ENCODE measurements at regions not wholly inside any gene's neighbourhood (a gene's known extent, or its start where the extent isn't known, plus 50 kb on each side); places are given as distances from the start of the nearest gene placed in this dataset.

DNA sequence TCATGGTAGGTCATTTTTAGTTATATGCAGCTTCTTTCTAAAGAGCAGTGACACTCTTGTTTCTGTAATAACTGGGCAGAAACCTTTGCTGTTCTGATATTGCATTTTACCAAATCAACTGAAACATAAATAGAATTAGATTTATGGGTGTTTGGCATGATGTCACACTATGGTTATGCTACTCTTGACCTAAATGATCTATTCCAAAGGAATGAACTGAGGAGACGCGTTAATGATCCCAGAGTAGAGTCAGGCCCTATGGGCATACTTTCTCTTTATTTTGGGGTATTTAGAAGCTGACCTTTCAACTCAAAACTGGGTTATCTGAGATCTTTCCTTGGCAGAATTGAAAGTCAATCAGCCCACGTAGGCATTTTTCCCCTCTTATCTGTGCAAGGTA lies 146.8 kb upstream of the ADAMTSL1 start:
- H3K4me1 Mint-ChIP-seq = peaks cover 21% of the 10 kb centered on the region
- H3K4me3 Mint-ChIP-seq = no peak overlapping the region
- TF ChIP-seq, protein P1, sequence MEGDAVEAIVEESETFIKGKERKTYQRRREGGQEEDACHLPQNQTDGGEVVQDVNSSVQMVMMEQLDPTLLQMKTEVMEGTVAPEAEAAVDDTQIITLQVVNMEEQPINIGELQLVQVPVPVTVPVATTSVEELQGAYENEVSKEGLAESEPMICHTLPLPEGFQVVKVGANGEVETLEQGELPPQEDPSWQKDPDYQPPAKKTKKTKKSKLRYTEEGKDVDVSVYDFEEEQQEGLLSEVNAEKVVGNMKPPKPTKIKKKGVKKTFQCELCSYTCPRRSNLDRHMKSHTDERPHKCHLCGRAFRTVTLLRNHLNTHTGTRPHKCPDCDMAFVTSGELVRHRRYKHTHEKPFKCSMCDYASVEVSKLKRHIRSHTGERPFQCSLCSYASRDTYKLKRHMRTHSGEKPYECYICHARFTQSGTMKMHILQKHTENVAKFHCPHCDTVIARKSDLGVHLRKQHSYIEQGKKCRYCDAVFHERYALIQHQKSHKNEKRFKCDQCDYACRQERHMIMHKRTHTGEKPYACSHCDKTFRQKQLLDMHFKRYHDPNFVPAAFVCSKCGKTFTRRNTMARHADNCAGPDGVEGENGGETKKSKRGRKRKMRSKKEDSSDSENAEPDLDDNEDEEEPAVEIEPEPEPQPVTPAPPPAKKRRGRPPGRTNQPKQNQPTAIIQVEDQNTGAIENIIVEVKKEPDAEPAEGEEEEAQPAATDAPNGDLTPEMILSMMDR (IDR thresholded peaks at IDR 0.05; ENCODE audit: unreplicated experiment) = no peak
- H3K27me3 Mint-ChIP-seq (ENCODE audit: low read depth) = no peaks in the 10 kb centered on the region
- H3K27ac Mint-ChIP-seq = no peak overlapping the region
- no peaks in the 10 kb centered on the region for H3K36me3 Mint-ChIP-seq
- H3K9me3 Mint-ChIP-seq = peaks cover 10% of the 10 kb centered on the region
- DNase-seq (ENCODE audit: low spot score in 2 of 2, unreplicated experiment in 2 of 2) = no peak

DNA sequence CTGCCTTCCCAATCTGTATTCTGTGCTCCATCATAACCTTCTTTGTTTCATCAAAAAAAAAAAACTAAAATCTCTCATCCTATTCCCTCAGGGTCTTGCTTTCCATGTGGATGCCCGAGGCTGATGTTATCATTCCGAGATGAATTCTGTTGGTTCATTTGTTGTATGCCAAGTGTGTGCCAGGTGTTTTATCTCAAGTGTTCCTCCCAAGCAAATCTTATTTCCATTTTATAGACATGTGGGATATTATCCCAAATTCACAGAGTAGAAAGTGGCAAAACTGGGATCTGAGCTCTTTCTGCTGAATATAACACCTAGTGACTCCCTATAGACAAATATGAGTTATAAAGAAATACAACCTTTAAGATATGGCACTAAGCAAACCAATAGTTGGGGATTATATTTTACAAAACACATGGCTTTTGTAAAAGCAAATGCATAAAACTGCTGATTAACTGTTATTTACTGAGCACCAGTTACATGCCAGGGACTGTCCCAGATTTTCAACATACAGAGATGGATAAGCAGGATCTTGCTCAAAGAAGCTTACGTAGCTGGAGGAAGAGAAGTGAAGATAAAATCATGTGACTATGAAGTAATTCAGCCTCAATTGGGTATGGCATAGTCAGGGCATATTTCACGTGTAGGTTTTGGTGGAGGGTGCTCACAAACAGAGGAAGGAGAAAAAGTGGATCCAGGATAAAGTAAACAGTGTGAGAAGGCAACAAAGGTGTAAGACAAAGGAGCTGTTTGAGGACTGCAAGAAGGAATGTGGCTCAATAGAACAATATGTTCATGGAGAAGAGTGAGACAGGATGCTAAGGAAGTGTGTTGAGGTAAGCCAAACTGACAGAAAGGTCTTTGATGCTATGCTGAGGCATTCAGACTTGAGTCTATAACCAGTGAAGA lies 143.3 kb upstream of the ADAMTSL1 start:
- H3K27ac Mint-ChIP-seq = peak overlapping the region; percentile 41
- H3K36me3 Mint-ChIP-seq = no peaks in the 10 kb centered on the region

DNA sequence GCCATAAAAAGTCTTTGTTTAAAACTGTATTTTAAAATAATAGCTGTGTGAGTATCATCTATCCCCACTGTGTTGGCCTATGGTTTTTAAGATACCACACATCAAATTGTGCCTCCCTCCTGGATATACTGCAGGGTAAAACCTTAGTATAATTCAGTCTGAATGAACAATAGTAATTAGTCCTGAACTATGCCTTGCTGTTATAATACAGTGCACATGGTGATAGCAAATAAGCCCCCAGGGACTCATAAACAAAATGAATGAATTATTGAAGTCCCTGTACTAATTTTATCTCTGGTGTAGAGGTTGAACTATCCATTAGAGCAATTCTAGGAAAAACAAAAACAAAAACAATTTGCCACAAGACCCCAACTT lies 142.7 kb upstream of the ADAMTSL1 start:
- peaks cover 33% of the 10 kb centered on the region for H3K4me1 Mint-ChIP-seq
- no peak for DNase-seq (ENCODE audit: low spot score in 2 of 2, unreplicated experiment in 2 of 2)
- peak overlapping the region; percentile 27 for H3K27ac Mint-ChIP-seq
- no peaks in the 10 kb centered on the region for H3K27me3 Mint-ChIP-seq (ENCODE audit: low read depth)
- TF ChIP-seq, protein P1 (IDR thresholded peaks at IDR 0.05; ENCODE audit: unreplicated experiment) = no peak
- H3K4me3 Mint-ChIP-seq = no peak overlapping the region
- no peaks in the 10 kb centered on the region for H3K36me3 Mint-ChIP-seq
- no peaks in the 10 kb centered on the region for H3K9me3 Mint-ChIP-seq

More for the DNA sequence above, 143.3 kb upstream of the ADAMTSL1 start:
- DNase-seq (ENCODE audit: low spot score in 2 of 2, unreplicated experiment in 2 of 2) = no peak
- TF ChIP-seq, protein P1 (IDR thresholded peaks at IDR 0.05; ENCODE audit: unreplicated experiment) = no peak
- Mint-ChIP-seq H3K4me3 (no peak overlapping the region), H3K4me1 (peaks cover 33% of the 10 kb centered on the region), H3K27me3 (ENCODE audit: low read depth) (no peaks in the 10 kb centered on the region), H3K9me3 (no peaks in the 10 kb centered on the region)

DNA sequence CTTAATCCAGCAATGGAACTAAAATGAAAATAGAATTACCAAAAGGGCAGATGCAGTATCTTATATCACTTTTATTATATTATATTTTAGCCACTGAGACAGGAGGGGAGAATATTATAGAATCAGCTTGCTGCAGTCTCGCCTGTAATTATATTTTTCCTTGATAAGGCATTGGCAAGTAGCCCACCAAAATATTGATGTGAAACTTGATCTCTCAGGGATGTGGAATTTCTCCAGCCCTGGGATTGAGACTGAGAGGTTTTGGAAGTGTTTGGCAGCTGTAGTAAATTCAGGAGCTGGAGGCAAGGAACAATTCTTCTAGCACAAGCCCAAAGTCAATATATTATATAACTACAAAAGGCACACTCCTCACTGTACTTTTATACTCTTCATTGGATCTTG lies 142.1 kb upstream of the ADAMTSL1 start:
- H3K9me3 Mint-ChIP-seq = no peaks in the 10 kb centered on the region
- no peaks in the 10 kb centered on the region for H3K27me3 Mint-ChIP-seq (ENCODE audit: low read depth)
- peak overlapping the region; percentile 74 for H3K27ac Mint-ChIP-seq
- H3K4me1 Mint-ChIP-seq = peaks cover 33% of the 10 kb centered on the region
- no peaks in the 10 kb centered on the region for H3K36me3 Mint-ChIP-seq
- TF ChIP-seq, protein P1 (IDR thresholded peaks at IDR 0.05; ENCODE audit: unreplicated experiment) = no peak
- DNase-seq (ENCODE audit: low spot score in 2 of 2, unreplicated experiment in 2 of 2) = no peak
- H3K4me3 Mint-ChIP-seq = no peak overlapping the region

DNA sequence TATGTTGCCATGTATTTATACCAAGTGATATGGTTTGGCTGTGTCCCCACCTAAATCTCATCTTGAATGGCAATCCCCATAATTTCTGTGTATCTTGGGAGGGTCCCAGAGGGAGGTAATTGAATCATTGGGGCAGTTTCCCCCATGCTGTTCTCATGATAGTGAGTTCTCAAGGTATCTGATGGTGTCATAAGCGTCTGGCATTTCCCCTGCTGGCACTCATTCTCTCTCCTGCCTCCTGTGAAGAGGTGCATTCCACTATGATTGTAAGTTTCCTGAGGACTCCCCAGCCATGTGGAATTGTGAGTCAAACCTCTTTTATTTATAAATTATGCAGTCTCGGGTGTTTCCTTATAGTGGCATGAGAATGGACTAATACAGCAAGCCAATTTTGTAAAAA lies 140.8 kb upstream of the ADAMTSL1 start:
- Mint-ChIP-seq H3K27me3 (ENCODE audit: low read depth) (no peaks in the 10 kb centered on the region), H3K4me1 (peaks cover 33% of the 10 kb centered on the region), H3K4me3 (no peak overlapping the region), H3K9me3 (peaks cover 2% of the 10 kb centered on the region), H3K36me3 (no peaks in the 10 kb centered on the region), H3K27ac (no peak overlapping the region)
- DNase-seq (ENCODE audit: low spot score in 2 of 2, unreplicated experiment in 2 of 2) = no peak
- TF ChIP-seq, protein P1 (IDR thresholded peaks at IDR 0.05; ENCODE audit: unreplicated experiment) = no peak

All from mesothelial cell of epicardium (in vitro differentiated cells).